ENCODE measurements at regions not wholly inside any gene's neighbourhood (a gene's known extent, or its start where the extent isn't known, plus 50 kb on each side); places are given as distances from the start of the nearest gene placed in this dataset.

DNA sequence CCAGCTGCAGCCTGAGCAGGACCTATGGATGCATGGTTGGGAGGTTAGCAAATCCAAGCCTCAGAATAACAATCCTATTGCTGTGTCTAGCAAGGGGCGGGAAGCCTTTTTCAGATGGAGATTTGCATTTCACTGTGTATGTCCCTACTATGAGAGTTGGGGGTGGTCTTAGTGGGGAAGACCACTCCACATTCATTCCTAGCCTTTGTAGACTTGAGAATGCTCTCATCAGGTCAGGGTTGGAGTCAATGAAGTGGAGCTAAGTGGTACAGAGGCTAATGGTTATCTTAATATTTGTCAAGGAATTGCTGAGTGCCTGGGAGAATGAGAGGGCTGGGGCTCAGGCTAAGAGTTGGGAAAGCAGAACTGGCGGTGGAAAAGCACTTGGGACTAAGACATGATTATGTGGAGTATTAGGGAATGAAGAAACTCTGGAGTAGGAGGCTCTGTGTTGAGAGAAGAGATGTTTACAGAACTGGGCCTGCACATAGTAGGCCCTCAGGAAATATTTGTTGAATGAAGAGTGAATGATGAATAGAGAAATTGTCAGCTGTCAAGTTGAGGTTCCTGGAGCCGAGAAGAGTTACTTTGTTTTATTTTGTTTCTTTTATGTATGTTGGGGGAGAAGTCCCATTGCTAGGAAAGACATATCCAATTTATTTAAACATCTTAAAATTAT lies 175.5 kb upstream of the SPRY4 start:
- DNase-seq (no peak), ATAC-seq (ENCODE audit: insufficient read depth, low read depth) (no peak)
- Histone ChIP-seq H3K4me2 (ENCODE audit: insufficient read depth, low read length) (no peak overlapping the region), H3K36me3 (ENCODE audit: insufficient read depth, low read length) (no peaks in the 10 kb centered on the region), H3K27ac (ENCODE audit: low read length) (no peak overlapping the region), H3K9me3 (ENCODE audit: insufficient read depth, low read length, severe bottlenecking) (no peaks in the 10 kb centered on the region), H4K20me1 (ENCODE audit: insufficient read depth, low read length) (no peaks in the 10 kb centered on the region), H3K9ac (ENCODE audit: low read depth, low read length) (no peak overlapping the region), H3K4me3 (ENCODE audit: low read depth in 1 of 2, low read length in 2 of 2) (no peak overlapping the region), H2AFZ (ENCODE audit: low read depth, low read length) (no peak overlapping the region), H3K27me3 (ENCODE audit: insufficient read depth, low read length, poor library complexity) (no peaks in the 10 kb centered on the region), H3K4me1 (ENCODE audit: insufficient read depth, low read length) (no peaks in the 10 kb centered on the region), H3K79me2 (ENCODE audit: insufficient read depth, low read length) (no peaks in the 10 kb centered on the region)
- TF ChIP-seq, protein P1, sequence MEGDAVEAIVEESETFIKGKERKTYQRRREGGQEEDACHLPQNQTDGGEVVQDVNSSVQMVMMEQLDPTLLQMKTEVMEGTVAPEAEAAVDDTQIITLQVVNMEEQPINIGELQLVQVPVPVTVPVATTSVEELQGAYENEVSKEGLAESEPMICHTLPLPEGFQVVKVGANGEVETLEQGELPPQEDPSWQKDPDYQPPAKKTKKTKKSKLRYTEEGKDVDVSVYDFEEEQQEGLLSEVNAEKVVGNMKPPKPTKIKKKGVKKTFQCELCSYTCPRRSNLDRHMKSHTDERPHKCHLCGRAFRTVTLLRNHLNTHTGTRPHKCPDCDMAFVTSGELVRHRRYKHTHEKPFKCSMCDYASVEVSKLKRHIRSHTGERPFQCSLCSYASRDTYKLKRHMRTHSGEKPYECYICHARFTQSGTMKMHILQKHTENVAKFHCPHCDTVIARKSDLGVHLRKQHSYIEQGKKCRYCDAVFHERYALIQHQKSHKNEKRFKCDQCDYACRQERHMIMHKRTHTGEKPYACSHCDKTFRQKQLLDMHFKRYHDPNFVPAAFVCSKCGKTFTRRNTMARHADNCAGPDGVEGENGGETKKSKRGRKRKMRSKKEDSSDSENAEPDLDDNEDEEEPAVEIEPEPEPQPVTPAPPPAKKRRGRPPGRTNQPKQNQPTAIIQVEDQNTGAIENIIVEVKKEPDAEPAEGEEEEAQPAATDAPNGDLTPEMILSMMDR (IDR thresholded peaks at IDR 0.05; ENCODE audit: borderline replicate concordance, extremely low read depth, low read length, poor library complexity, severe bottlenecking) = no peak
- no peak for TF ChIP-seq EZH2 (IDR thresholded peaks at IDR 0.05; ENCODE audit: borderline replicate concordance, low read depth, low read length, severe bottlenecking)

DNA sequence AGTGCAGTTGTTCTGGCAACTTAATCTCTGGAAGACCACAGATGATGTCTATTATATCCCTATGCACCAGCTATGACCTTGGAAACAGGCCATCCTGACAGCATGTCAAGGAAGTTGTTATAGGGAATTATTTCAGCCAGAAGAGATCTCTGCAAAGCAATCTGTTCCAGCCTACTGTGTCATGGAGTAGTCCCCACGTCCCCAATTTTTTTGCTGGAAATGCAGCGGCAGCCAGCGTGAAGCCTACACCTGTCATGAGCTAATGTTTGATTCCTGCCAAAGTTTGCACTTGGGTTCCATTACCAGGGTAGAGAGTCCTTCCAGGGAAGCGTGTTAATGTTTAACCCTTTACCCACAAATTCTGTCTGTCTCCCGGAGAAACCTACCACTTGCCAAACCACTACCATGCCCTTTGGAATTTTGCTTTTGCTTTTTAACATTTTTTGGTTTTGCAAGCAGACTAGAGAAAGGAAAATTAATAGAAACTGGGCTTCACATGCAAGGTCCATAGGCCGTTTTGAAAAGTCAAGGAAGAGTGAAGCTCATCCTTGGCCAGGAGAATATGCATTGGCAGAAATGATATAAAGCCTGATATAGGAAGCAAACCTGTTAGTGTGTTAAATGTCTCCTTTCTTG lies 174.9 kb upstream of the SPRY4 start:
- Histone ChIP-seq H3K79me2 (ENCODE audit: insufficient read depth, low read length) (no peaks in the 10 kb centered on the region), H3K27me3 (ENCODE audit: insufficient read depth, low read length, poor library complexity) (no peaks in the 10 kb centered on the region), H3K4me2 (ENCODE audit: insufficient read depth, low read length) (no peak overlapping the region), H3K9ac (ENCODE audit: low read depth, low read length) (no peak overlapping the region), H2AFZ (ENCODE audit: low read depth, low read length) (no peak overlapping the region), H3K27ac (ENCODE audit: low read length) (no peak overlapping the region), H3K9me3 (ENCODE audit: insufficient read depth, low read length, severe bottlenecking) (no peaks in the 10 kb centered on the region), H3K4me1 (ENCODE audit: insufficient read depth, low read length) (no peaks in the 10 kb centered on the region), H3K36me3 (ENCODE audit: insufficient read depth, low read length) (no peaks in the 10 kb centered on the region), H4K20me1 (ENCODE audit: insufficient read depth, low read length) (no peaks in the 10 kb centered on the region), H3K4me3 (ENCODE audit: low read depth in 1 of 2, low read length in 2 of 2) (no peak overlapping the region)
- no peak for ATAC-seq (ENCODE audit: insufficient read depth, low read depth)
- no peak for TF ChIP-seq EZH2 (IDR thresholded peaks at IDR 0.05; ENCODE audit: borderline replicate concordance, low read depth, low read length, severe bottlenecking)
- TF ChIP-seq, protein P1 (IDR thresholded peaks at IDR 0.05; ENCODE audit: borderline replicate concordance, extremely low read depth, low read length, poor library complexity, severe bottlenecking) = no peak
- DNase-seq = no peak

DNA sequence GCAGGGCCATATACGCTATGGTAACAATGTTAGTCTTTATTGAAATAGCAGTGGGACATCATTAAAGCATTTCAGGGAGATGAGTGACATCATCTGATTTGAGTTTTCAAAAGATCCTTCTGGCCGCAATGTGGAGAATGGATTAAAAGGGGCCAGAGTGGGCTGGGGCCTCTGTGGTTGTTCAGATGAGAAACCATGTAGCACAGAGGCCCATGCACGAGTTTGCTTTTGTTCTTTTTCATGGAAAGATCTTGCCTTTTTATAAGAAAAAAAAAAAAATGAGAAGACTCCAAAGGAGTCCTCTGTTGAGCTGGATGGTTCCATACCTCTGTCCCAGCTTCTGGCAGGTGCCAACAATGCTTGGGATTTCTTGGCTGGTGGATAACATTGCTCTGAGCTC lies 173.5 kb upstream of the SPRY4 start:
- DNase-seq (no peak), ATAC-seq (ENCODE audit: insufficient read depth, low read depth) (no peak)
- no peaks in the 10 kb centered on the region for H3K36me3 ChIP-seq (ENCODE audit: insufficient read depth, low read length)
- H3K9ac ChIP-seq (ENCODE audit: low read depth, low read length) = no peak overlapping the region
- no peaks in the 10 kb centered on the region for H3K27me3 ChIP-seq (ENCODE audit: insufficient read depth, low read length, poor library complexity)
- no peaks in the 10 kb centered on the region for H4K20me1 ChIP-seq (ENCODE audit: insufficient read depth, low read length)
- no peaks in the 10 kb centered on the region for H3K4me1 ChIP-seq (ENCODE audit: insufficient read depth, low read length)
- H3K4me3 ChIP-seq (ENCODE audit: low read depth in 1 of 2, low read length in 2 of 2) = no peak overlapping the region
- no peak overlapping the region for H3K4me2 ChIP-seq (ENCODE audit: insufficient read depth, low read length)
- no peak overlapping the region for H3K27ac ChIP-seq (ENCODE audit: low read length)
- TF ChIP-seq EZH2 (IDR thresholded peaks at IDR 0.05; ENCODE audit: borderline replicate concordance, low read depth, low read length, severe bottlenecking) = no peak
- TF ChIP-seq, protein P1 (IDR thresholded peaks at IDR 0.05; ENCODE audit: borderline replicate concordance, extremely low read depth, low read length, poor library complexity, severe bottlenecking) = no peak
- H3K9me3 ChIP-seq (ENCODE audit: insufficient read depth, low read length, severe bottlenecking) = no peaks in the 10 kb centered on the region
- H3K79me2 ChIP-seq (ENCODE audit: insufficient read depth, low read length) = no peaks in the 10 kb centered on the region
- H2AFZ ChIP-seq (ENCODE audit: low read depth, low read length) = no peak overlapping the region
